HepG2 (cell line): ENCODE measurements at regions not wholly inside any gene's neighbourhood (a gene's known extent, or its start where the extent isn't known, plus 50 kb on each side); places are given as distances from the start of the nearest gene placed in this dataset.

Experiments used
- ATAC-seq: fragments of 200-7000 bp; cut with Tn5 transposase; 3 replicates; pipeline ENCODE4 v1.9.1; 2020; ENCODE audit warnings: mild to moderate bottlenecking, moderate library complexity
- BruUV-seq: library from RNA; stranded (reverse); fragments of 400-500 nt; replicated peaks from 2 replicates; lab custom pipeline; 2021; lab: Mats Ljungman, UMichigan
- CTCF ChIA-PET: fragments of 300-600 bp; formaldehyde crosslinking; extraction: SDS; loops from one replicate; lab custom pipeline; 2021; ENCODE audit warnings: low total read pairs, inconsistent platforms, low intra/inter-chr PET ratio; lab: Yijun Ruan, JAX
- POLR2A ChIA-PET: fragments of 350-600 bp; sonication (Branson Sonifier 250); formaldehyde crosslinking; loops from one replicate; lab custom pipeline; 2020; ENCODE audit warnings: antibody characterized with exemption, inconsistent platforms; lab: Yijun Ruan, JAX
- DNase-seq: peaks from one replicate; pipeline ENCODE4 v3.0.0-alpha.2; 2015; ENCODE audit warnings: low spot score
- FAIRE-seq: peaks from 3 replicates; lab custom pipeline; 2011; peaks lifted over from hg19 to GRCh38; lab: Jason Lieb, UNC
- H2AFZ ChIP-seq: one replicate; pipeline ENCODE4 v1.6.1; 2011; ENCODE audit warnings: low read length, inconsistent platforms
- H3K27ac ChIP-seq: fragments of 300-600 bp; 3 replicates; pipeline ENCODE4 v1.8.0; 2011; ENCODE audit warnings: mixed run types, mild to moderate bottlenecking, mixed read lengths, low read length, inconsistent platforms; ENCODE audit not compliant: insufficient read depth; ENCODE audit errors: extremely low read length
- H3K27me3 ChIP-seq, 2 experiments: fragments of 200-600 bp in 1 of 2; 2 replicates in 1 of 2; 3 replicates in 1 of 2; pipeline versions ENCODE4 v1.6.0 to v1.8.0; 2011; ENCODE audit warnings: low read length in 2 of 2, mild to moderate bottlenecking in 2 of 2, moderate library complexity in 2 of 2, inconsistent platforms in 1 of 2; ENCODE audit not compliant: insufficient read depth in 2 of 2, control insufficient read depth in 1 of 2
- H3K36me3 ChIP-seq, 2 experiments: fragments of 200-600 bp in 1 of 2; replicated peaks in 1 of 2; 2 replicates in 1 of 2; 3 replicates in 1 of 2; pipeline versions ENCODE4 v1.5.1 to v1.8.0; 2011; ENCODE audit warnings: low read length in 2 of 2, inconsistent platforms in 1 of 2; ENCODE audit not compliant: insufficient read depth in 2 of 2, control insufficient read depth in 1 of 2
- H3K4me1 ChIP-seq: 2 replicates; pipeline ENCODE4 v1.5.1; 2012; ENCODE audit warnings: low read length, inconsistent platforms; ENCODE audit not compliant: insufficient read depth
- H3K4me2 ChIP-seq: 2 replicates; pipeline ENCODE4 v1.6.0; 2011; ENCODE audit warnings: low read depth, low read length, inconsistent platforms
- H3K4me3 ChIP-seq, 3 experiments: fragments of 200-600 bp in 1 of 3; sonication (generic), shearing (Covaris generic) in 1 of 3; replicated peaks in 1 of 3; 2 replicates each; pipeline ENCODE4 v1.5.1; 2011 to 2016; ENCODE audit warnings: low read length in 3 of 3, inconsistent platforms in 2 of 3, low read depth in 2 of 3, mild to moderate bottlenecking in 2 of 3, control low read depth in 1 of 3, mixed read lengths in 1 of 3; ENCODE audit not compliant: insufficient read depth in 1 of 3
- H3K79me2 ChIP-seq: one replicate; pipeline ENCODE4 v1.6.1; 2011; ENCODE audit warnings: low read length, inconsistent platforms; ENCODE audit not compliant: insufficient read depth
- H3K9ac ChIP-seq: 2 replicates; pipeline ENCODE4 v1.6.0; 2011; ENCODE audit warnings: mild to moderate bottlenecking, low read depth, low read length, inconsistent platforms; ENCODE audit not compliant: insufficient read depth
- H3K9me3 ChIP-seq: 2 replicates; pipeline ENCODE4 v1.5.1; 2012; ENCODE audit warnings: mild to moderate bottlenecking, low read length
- H4K20me1 ChIP-seq: 2 replicates; pipeline ENCODE4 v1.6.0; 2011; ENCODE audit warnings: inconsistent platforms, mild to moderate bottlenecking, low read length, moderate library complexity; ENCODE audit not compliant: insufficient read depth
- FOXK1 ChIP-seq: sonication (generic); formaldehyde crosslinking; IDR thresholded peaks from 2 replicates; pipeline ENCODE4 v1.4.0; 2020; ENCODE audit warnings: low read depth, missing genetic modification reagents, borderline replicate concordance
- JARID2 ChIP-seq: sonication (generic); formaldehyde crosslinking; IDR thresholded peaks from 2 replicates; pipeline ENCODE4 v1.8.1; 2023; ENCODE audit warnings: missing genetic modification reagents, inconsistent platforms; ENCODE audit not compliant: insufficient replicate concordance
- KLF16 ChIP-seq, 2 experiments: sonication (generic) in 1 of 2; formaldehyde crosslinking in 1 of 2; IDR thresholded peaks; 2 replicates each; pipeline versions ENCODE4 v1.6.1 to v1.8.0; 2016 to 2023; ENCODE audit warnings: missing genetic modification reagents in 2 of 2, missing compliant biosample characterization in 1 of 2
- KMT2A ChIP-seq: sonication (generic); formaldehyde crosslinking; IDR thresholded peaks from 2 replicates; pipeline ENCODE4 v1.4.0; 2020; ENCODE audit warnings: missing genetic modification reagents
- MAFF ChIP-seq: IDR thresholded peaks from 2 replicates; pipeline ENCODE4 v1.6.1; 2011; ENCODE audit warnings: low read depth, low read length, improper control_type of control experiment
- MAFK ChIP-seq, 2 experiments: IDR thresholded peaks in 1 of 2; conservative IDR thresholded peaks in 1 of 2; 2 replicates each; pipeline ENCODE4 v1.6.1; 2011; ENCODE audit warnings: improper control_type of control experiment in 2 of 2, low read length in 2 of 2
- ZBTB38 ChIP-seq: sonication (generic); formaldehyde crosslinking; IDR thresholded peaks from 2 replicates; pipeline ENCODE4 v1.5.1; 2020; ENCODE audit warnings: mild to moderate bottlenecking, missing genetic modification reagents
- ZNF335 ChIP-seq: sonication (generic); formaldehyde crosslinking; IDR thresholded peaks from 2 replicates; pipeline ENCODE4 v1.4.0; 2020; ENCODE audit warnings: missing genetic modification reagents
- ZNF446 ChIP-seq: sonication (generic); formaldehyde crosslinking; IDR thresholded peaks from 2 replicates; pipeline ENCODE4 v1.5.0; 2020; ENCODE audit warnings: mild to moderate bottlenecking, missing genetic modification reagents
- WGBS: methylation state at CpG from one replicate; pipeline ENCODE4 v1.1.6; 2017; ENCODE audit warnings: low lambda C conversion rate; 5-methylcytosine and 5-hydroxymethylcytosine counted together
- in situ Hi-C: cut with HindIII; loops from 2 replicates; pipeline ENCODE4 v1.10.0; 2017; ENCODE audit warnings: low pct_unique_long_range_greater_than_20kb; ENCODE audit not compliant: extremely low pct_ligation_motif_present
- intact Hi-C: fragments of 100-400 bp; cut with micrococcal nuclease; formaldehyde crosslinking; loops from one replicate; pipeline ENCODE4 v1.10.0; 2022; ENCODE audit not compliant: unreplicated experiment
- TF ChIP-seq, protein P1 (sequence below): IDR thresholded peaks from 2 replicates; pipeline ENCODE4 v1.4.0; 2020; ENCODE audit warnings: mild to moderate bottlenecking, missing genetic modification reagents
- TF ChIP-seq, protein P2 (sequence below): sonication (generic); formaldehyde crosslinking; IDR thresholded peaks from 2 replicates; pipeline ENCODE4 v1.8.1; 2023; ENCODE audit warnings: missing genetic modification reagents, inconsistent platforms, borderline replicate concordance
- TF ChIP-seq, protein P3 (sequence below): sonication (generic); formaldehyde crosslinking; IDR thresholded peaks from 2 replicates; pipeline ENCODE4 v1.5.0; 2020; ENCODE audit warnings: missing genetic modification reagents, mild to moderate bottlenecking, borderline replicate concordance
- TF ChIP-seq, protein P4 (sequence below): sonication (generic); formaldehyde crosslinking; IDR thresholded peaks from 2 replicates; pipeline ENCODE4 v1.8.1; 2023; ENCODE audit warnings: missing genetic modification reagents, mild to moderate bottlenecking, borderline replicate concordance

DNA sequence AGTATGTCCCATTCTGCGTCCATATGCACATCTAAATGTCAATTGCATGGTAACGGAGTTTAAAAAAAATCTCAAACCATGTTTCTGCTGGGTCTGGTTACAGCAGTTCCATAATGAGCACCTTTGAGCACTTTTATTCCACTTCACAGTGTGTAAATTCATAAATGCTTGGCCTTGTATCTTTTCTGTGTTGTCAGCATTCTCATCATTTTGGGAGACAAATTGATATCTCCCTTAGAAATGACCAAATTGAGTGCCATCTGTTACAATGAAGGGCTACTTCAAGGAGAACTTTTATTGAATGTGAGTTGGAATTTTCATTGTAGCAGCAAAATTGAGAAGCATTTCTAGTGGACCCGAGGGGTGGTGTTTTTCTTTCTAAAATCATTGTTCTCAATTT, 432.9 kb upstream of the PCDH9 start:
- Histone ChIP-seq H3K4me1 (no peaks in the 10 kb centered on the region), H3K9me3 (no peaks in the 10 kb centered on the region), H3K36me3 (no peaks in the 10 kb centered on the region), H3K27ac (no peak overlapping the region), H3K9ac (no peak overlapping the region), H4K20me1 (no peaks in the 10 kb centered on the region), H3K4me2 (no peak overlapping the region), H3K79me2 (no peaks in the 10 kb centered on the region), H2AFZ (no peak overlapping the region), H3K27me3 (no peaks in the 10 kb centered on the region), H3K4me3 (no peak overlapping the region)
- in situ Hi-C loops = no loop called here
- no TSS peak for BruUV-seq
- ATAC-seq = no peak
- ChIA-PET POLR2A (no interaction called here), CTCF (no interaction called here)
- TF ChIP-seq, protein P1, sequence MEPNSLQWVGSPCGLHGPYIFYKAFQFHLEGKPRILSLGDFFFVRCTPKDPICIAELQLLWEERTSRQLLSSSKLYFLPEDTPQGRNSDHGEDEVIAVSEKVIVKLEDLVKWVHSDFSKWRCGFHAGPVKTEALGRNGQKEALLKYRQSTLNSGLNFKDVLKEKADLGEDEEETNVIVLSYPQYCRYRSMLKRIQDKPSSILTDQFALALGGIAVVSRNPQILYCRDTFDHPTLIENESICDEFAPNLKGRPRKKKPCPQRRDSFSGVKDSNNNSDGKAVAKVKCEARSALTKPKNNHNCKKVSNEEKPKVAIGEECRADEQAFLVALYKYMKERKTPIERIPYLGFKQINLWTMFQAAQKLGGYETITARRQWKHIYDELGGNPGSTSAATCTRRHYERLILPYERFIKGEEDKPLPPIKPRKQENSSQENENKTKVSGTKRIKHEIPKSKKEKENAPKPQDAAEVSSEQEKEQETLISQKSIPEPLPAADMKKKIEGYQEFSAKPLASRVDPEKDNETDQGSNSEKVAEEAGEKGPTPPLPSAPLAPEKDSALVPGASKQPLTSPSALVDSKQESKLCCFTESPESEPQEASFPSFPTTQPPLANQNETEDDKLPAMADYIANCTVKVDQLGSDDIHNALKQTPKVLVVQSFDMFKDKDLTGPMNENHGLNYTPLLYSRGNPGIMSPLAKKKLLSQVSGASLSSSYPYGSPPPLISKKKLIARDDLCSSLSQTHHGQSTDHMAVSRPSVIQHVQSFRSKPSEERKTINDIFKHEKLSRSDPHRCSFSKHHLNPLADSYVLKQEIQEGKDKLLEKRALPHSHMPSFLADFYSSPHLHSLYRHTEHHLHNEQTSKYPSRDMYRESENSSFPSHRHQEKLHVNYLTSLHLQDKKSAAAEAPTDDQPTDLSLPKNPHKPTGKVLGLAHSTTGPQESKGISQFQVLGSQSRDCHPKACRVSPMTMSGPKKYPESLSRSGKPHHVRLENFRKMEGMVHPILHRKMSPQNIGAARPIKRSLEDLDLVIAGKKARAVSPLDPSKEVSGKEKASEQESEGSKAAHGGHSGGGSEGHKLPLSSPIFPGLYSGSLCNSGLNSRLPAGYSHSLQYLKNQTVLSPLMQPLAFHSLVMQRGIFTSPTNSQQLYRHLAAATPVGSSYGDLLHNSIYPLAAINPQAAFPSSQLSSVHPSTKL (CRISPR knock-in tag) = no peak
- TF ChIP-seq KMT2A (CRISPR knock-in tag) (no peak), MAFK (conservative IDR thresholded peaks at IDR 0.05 in 1 of 2, IDR thresholded peaks at IDR 0.05 in 1 of 2; ENCODE audit: low read length in 2 of 2) (peak in 1 of 2 experiments; percentile 68; a peak in 1 of 4 replicates), MAFF (peak; percentile 31; the same call in 1 of the 2 replicates), FOXK1 (CRISPR knock-in tag) (no peak), ZNF446 (CRISPR knock-in tag) (no peak), ZNF335 (CRISPR knock-in tag) (no peak), JARID2 (CRISPR knock-in tag) (no peak), KLF16 (CRISPR knock-in tag; IDR thresholded peaks at IDR 0.05) (no peak), ZBTB38 (no peak)
- TF ChIP-seq, protein P2, sequence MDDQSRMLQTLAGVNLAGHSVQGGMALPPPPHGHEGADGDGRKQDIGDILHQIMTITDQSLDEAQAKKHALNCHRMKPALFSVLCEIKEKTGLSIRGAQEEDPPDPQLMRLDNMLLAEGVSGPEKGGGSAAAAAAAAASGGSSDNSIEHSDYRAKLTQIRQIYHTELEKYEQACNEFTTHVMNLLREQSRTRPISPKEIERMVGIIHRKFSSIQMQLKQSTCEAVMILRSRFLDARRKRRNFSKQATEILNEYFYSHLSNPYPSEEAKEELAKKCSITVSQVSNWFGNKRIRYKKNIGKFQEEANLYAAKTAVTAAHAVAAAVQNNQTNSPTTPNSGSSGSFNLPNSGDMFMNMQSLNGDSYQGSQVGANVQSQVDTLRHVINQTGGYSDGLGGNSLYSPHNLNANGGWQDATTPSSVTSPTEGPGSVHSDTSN (CRISPR knock-in tag) = no peak
- TF ChIP-seq, protein P3, sequence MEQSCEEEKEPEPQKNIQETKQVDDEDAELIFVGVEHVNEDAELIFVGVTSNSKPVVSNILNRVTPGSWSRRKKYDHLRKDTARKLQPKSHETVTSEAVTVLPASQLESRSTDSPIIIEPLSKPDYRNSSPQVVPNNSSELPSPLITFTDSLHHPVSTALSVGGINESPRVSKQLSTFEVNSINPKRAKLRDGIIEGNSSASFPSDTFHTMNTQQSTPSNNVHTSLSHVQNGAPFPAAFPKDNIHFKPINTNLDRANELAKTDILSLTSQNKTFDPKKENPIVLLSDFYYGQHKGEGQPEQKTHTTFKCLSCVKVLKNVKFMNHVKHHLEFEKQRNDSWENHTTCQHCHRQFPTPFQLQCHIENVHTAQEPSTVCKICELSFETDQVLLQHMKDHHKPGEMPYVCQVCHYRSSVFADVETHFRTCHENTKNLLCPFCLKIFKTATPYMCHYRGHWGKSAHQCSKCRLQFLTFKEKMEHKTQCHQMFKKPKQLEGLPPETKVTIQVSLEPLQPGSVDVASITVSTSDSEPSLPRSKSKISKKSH (CRISPR knock-in tag) = no peak
- TF ChIP-seq, protein P4, sequence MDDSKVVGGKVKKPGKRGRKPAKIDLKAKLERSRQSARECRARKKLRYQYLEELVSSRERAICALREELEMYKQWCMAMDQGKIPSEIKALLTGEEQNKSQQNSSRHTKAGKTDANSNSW (CRISPR knock-in tag) = no peak
- no peak for DNase-seq
- no peak for FAIRE-seq
- intact Hi-C loops = no loop called here
- WGBS = 5% methylated on average over 3 of the region's 3 CpGs
